ENCODE measurements at regions not wholly inside any gene's neighbourhood (a gene's known extent, or its start where the extent isn't known, plus 50 kb on each side); places are given as distances from the start of the nearest gene placed in this dataset.

DNA sequence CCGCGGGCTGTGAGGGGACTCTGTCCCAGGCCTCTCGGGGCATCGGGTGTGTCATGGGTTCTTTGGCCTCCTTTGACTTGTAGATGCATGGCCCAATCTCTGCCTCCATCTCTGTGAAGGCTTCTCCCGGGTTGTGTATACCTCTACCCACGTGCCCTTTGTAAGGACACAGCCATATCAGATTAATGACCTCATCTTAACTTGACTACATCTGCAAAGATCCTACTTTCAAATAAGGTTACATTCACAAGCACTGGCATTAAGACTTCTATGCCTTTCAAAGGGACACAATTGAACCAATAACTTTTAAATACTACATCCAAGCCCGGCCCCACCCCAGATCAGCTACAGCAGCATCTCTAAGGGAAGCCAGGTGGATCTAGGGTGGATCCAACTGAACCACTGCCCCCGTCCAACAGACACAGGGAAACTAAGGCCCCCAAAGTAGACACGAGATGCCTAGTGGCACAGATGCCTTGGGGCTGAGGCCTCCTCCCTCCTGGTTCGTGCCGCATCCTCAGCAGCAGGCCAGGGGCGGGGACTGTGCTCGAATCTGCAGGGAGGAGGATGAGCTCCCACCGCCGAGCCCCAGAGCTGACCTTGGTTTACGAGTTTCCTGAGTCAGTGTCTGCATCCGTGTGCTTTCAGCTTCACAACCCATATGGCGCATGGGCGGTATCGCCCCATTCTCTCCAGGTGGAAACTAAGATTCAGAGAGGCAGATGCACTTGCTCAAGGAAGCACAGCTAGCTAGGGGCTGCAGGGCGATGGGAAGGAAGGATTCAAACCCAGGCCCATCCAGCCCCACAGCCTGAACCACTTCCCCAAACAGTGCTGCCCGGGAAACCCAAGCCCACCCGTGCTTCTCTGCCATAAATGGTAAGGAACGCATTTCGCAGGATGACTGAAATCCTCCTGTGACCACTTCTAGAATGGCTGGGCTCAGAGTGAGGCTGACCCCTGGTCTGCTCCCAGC lies 353.3 kb downstream of the C16orf95 start:
- DNase-seq, result no peak

DNA sequence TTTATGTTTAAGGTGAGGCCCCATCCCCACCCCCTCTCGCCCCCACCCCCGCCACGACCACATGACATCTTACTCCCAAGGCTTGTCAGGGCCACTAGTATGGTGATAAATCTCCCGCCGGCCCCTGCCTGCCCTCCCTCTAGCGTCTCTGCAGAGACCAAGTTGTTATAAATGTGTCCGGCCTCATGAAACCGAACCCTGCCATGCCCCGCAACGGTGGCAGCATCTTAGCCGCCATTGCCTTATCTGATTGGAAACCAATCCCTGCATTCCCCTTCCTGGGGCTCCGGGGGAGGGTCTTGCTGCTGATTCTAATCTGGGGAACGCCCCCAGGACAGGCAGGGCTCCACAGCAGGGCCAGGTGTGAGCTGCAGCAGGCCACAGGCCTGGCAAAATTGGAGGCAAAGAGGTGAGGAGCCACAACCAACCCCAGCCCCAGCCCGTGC lies 352.4 kb downstream of the C16orf95 start:
- DNase-seq, result no peak

- DNase-seq, result no peak
Measured at GRCh38 chr16:86965331-86965730, 351.9 kb downstream of the C16orf95 start.

DNA sequence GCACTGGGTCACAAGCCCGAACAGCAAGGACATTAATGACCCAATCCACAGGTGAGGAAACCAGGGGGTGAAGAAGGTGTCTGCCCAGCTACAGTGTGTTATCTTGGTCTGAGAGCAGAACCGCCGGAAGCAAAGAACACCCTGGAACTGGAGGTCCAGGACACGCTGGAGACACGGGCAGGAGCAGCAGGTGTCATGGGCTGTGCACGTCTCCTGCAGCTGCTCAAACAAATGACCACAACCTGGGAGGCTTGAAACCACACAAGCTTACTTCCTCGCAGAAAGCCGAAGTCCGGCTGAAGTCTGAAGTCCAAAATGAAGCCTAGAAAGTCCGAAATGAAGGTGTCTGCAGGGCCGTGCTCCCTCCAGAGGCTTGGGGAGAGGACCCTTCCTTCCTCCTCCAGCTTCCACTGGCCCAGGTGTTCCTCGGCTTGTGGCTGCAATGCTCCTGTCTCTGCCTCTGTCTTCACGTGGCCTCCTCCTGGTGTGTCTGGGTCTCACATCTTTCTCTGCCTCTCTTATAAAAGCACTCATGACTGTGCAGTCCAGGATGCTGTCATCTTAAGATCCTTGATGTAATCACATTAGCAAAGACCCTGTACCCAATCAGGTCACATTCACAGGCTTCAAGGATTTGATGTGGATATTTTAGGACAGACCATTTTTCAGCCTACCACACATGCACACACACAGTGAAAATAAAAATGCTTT lies 351.2 kb downstream of the C16orf95 start:
- no peak for DNase-seq

- DNase-seq, result no peak
Measured at GRCh38 chr16:86966777-86967176, 350.4 kb downstream of the C16orf95 start.

- DNase-seq, result no peak
Measured at GRCh38 chr16:86968866-86969265, 348.3 kb downstream of the C16orf95 start.

GRCh38 chr16:86969716-86970115 lies 347.5 kb downstream of the C16orf95 start:
- no peak for DNase-seq

DNA sequence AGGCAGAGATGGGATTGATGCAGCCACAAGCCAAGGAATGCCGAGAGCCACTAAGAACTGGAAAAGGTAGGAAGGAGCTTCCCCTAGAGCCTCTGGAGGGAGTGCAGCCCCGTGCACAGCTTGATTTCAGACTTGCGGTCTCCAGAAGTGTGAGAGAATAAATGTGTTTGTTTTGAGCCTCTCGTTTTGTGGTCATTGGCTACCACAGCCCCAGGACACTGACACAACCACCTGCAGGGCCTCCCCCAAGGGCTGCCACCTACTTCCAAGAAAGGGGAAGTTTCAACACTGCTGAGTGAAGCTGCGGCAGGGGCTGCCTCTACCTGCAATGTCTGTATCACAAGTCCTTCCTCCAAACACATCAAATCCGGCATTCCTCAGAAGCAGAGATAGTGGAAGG lies 346.9 kb downstream of the C16orf95 start:
- no peak for DNase-seq

- DNase-seq, result no peak
Measured at GRCh38 chr16:86970726-86971125, 346.5 kb downstream of the C16orf95 start.

GRCh38 chr16:86971251-86971650 lies 345.9 kb downstream of the C16orf95 start:
- DNase-seq, result no peak

DNA sequence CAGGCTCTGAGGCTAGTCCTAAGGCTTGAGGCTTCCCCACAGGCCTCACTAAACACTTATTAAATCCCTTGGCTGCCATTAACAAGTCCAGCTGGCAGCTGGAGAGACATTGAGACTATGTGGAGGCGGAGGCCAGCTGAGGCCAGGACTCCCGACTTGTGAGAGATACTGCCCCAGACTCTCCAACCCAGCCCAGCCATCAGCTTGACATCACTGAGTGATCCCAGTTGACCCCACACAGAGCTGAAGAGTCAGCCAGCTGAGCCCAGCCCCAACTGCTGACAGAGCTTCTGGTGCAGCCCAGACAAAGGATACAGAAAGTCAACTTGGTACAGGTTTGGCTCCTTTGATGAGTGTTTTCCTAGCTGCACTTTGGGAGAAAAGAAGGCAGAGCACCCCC lies 343.1 kb downstream of the C16orf95 start:
- DNase-seq, result no peak

DNA sequence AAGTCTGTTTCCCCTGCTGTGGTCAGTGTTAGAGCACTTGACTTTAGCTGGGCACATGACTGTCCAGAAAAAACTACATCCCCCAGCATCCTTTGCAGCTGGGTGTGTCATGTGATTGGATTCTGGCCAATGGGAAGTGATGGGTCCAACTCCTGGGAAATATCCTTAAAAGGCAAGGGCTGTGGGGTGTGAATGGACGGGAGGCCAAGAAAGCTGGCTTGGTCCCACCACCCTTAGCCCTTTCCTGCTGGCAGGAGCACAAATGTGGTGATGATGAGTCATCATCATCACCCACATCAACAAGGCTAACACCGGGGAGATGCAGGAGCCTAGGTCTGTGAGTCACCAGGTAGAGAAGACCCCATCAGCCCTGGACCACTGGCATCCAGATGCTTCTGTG lies 341.7 kb downstream of the C16orf95 start:
- DNase-seq, result peak in 1 of 2 experiments; percentile 18

- DNase-seq, result no peak
Measured at GRCh38 chr16:86977076-86977676, 340.0 kb downstream of the C16orf95 start.

GRCh38 chr16:86978445-86979030 lies 338.7 kb downstream of the C16orf95 start:
- no peak for DNase-seq

- no peak for DNase-seq
Measured at GRCh38 chr16:86979061-86979460, 338.1 kb downstream of the C16orf95 start.

DNA sequence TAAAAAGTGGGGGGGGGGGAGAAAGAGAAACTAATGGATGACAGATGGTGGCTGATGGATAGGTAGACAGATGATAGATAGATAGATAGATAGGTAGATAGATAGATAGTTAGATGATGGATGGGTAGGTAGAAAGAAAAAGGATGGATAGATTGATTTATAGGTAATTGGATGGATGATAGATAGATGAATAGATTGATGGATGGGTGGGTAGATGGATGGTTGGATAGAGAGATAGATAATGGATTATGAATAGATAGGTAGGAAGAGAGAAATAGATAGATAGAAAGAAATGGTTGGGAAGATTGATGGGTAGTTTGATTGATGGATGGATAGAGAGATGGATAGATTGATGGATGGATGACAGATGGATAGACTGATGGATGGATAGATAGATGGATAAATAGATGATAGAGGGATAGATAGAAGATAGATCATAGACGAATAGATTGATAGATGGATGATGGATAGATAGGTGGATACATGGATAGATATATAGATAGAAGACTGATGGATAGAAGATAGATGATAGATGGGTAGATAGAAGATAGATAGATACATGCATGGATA lies 337.1 kb downstream of the C16orf95 start:
- DNase-seq, result no peak

DNA sequence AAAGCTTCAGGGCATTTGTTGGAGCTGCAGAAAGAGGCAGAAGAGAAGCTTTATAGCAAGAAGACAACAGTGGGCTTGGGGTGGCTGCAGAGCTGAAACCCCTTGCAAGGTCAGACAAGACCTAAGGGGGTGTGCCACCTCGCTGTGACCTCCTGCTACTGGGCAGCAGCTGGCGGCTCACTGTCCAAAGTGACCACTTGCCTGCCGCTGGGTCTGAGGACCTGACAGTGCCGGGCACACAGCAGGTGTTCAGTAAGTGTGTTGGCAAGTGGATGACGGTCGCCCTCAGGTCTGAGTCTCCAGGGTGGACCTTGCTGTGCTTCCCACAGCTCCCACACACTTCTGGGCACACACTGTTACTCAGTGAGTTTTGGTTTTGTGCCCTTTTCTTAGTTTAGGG lies 336.5 kb downstream of the C16orf95 start:
- no peak for DNase-seq

GRCh38 chr16:86982347-86982596 lies 334.9 kb downstream of the C16orf95 start:
- DNase-seq, result no peak

DNA sequence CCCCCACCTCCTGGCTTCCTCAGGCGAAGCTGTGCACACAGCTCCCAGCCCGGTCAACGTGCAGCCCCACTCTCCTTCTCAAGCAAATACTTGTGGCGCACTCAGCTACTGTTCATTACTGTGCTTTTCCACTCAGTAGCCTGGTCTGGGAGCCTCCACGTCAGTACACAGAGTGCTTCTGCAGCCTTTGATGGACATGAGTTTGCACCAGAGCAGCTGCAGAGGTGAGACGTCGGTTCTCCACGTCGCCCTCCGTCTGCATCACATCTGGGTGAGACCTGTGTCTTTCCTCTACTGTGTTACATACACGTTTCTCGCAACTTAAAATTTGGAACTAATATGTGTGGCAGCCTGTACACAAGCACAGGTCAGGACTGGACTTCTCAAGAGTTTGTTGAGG lies 334.3 kb downstream of the C16orf95 start:
- DNase-seq, result no peak

DNA sequence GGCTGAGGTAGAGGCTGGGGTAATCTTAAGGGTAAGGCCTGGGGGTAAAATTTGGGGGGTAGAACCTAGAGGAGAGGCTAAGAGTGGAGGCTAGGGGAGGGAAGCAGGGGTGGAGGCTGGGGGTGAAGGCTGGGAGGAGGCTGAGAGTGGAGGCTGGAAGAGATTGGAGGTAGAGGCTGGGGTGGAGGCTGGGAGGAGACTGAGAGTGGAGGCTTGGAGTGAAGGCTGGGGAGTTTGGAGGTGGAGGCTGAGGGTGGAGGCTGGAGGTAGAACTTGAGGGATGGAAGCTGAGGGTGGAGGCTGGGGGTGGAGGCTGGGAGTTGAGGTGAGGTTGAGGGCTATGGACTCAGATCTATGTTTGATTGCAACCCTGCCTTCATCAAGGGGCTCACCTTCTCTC lies 333.6 kb downstream of the C16orf95 start:
- no peak for DNase-seq

DNA sequence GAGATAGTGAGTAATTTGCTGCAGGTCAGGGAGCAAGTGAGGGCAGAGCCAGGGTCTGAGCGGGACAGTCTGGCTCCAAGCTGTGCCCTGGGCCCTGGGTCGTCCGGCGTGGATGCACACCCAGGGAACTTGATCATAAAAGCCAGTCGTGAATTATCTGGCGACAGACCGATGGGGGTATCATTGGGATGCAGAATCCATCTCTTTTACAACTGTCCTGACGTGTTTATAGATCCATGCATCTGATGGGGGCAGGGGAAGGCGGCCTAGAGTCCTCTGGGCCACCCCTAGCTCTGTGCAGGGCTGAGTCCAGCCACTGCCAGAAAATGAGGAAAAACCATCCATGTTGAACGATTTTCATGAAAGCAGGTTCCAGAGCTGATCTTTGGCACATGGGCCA lies 332.8 kb downstream of the C16orf95 start:
- no peak for DNase-seq

- DNase-seq, result no peak
Measured at GRCh38 chr16:86984991-86985647, 332.1 kb downstream of the C16orf95 start.

GRCh38 chr16:86985648-86986015 lies 331.6 kb downstream of the C16orf95 start:
- no peak for DNase-seq

All from activated T-cell treated with anti-CD3 and anti-CD28 coated beads, Interleukin-2, amount 50 U/mL, for 48 hours (primary cell).